ACC112 (cell line): ENCODE measurements at regions not wholly inside any gene's neighbourhood (a gene's known extent, or its start where the extent isn't known, plus 50 kb on each side); places are given as distances from the start of the nearest gene placed in this dataset.

Source experiments
- H2AFZ ChIP-seq: fragments of 200-600 bp; sonication (generic); one replicate; pipeline ENCODE4 v1.6.0; 2017; ENCODE audit warnings: antibody characterized with exemption, low read length; ENCODE audit not compliant: unreplicated experiment
- H3K27ac ChIP-seq: fragments of 200-600 bp; sonication (generic); 2 replicates; pipeline ENCODE4 v1.5.1; 2014; ENCODE audit warnings: low read depth, mild to moderate bottlenecking, antibody characterized with exemption, low read length, moderate library complexity
- H3K27me3 ChIP-seq: fragments of 200-600 bp; sonication (generic); 2 replicates; pipeline ENCODE4 v1.6.1; 2014; ENCODE audit warnings: mild to moderate bottlenecking, antibody characterized with exemption, low read length, moderate library complexity, mixed read lengths; ENCODE audit not compliant: insufficient read depth
- H3K36me3 ChIP-seq: fragments of 200-600 bp; sonication (generic); 2 replicates; pipeline ENCODE4 v1.6.1; 2016; ENCODE audit warnings: mild to moderate bottlenecking, antibody characterized with exemption, low read length, moderate library complexity, mixed read lengths; ENCODE audit not compliant: insufficient read depth
- H3K4me1 ChIP-seq: fragments of 200-600 bp; sonication (generic); one replicate; pipeline ENCODE4 v1.6.1; 2016; ENCODE audit warnings: low read length, mixed read lengths; ENCODE audit not compliant: insufficient read depth, unreplicated experiment, control insufficient read depth
- H3K4me3 ChIP-seq: fragments of 200-600 bp; sonication (generic); 2 replicates; pipeline ENCODE4 v1.5.1; 2014; ENCODE audit warnings: mild to moderate bottlenecking, low read depth, low read length
- H3K79me2 ChIP-seq: fragments of 200-600 bp; sonication (generic); one replicate; pipeline ENCODE4 v1.6.0; 2016; ENCODE audit warnings: low read length; ENCODE audit not compliant: control insufficient read depth, unreplicated experiment, insufficient read depth

DNA sequence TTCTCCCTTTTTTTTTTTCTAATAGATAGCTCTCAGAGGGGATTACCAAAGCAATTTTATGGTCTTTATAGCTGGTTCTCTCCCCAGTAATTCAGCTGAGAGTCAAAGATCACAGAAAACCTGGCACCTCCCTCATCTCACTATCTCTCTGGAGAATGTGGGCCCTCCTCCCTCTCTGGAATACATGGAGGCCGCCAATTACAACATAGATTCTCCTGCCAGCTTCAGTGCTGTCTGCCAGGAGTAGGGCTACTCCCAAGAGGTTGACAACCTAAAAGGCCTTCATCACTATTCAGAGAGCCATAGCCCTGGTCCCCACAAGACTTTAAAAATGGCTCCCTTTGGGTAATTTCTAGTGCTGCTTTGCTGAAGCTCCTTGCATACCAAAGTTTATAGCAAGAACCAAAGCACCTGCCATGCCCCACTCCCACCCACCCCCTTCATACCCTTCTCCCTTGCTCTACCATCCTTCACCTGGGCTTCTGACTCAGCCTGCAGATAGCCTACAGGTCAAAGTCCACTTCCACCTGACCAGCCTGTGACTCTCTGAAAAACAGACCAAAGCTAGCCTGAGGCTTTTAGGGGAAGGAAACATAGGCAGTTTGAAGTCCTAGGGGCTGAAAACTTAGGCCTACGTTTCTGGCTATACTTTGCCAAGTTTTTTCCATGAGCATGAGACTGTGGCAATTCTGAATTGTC, 472.3 kb downstream of the TNS1 start:
- no peak overlapping the region for H2AFZ ChIP-seq
- H3K27ac ChIP-seq = no peak overlapping the region
- H3K79me2 ChIP-seq = no peaks in the 10 kb centered on the region
- H3K27me3 ChIP-seq = peaks cover 41% of the 10 kb centered on the region
- H3K36me3 ChIP-seq = no peaks in the 10 kb centered on the region
- H3K4me1 ChIP-seq = no peaks in the 10 kb centered on the region
- no peak overlapping the region for H3K4me3 ChIP-seq

DNA sequence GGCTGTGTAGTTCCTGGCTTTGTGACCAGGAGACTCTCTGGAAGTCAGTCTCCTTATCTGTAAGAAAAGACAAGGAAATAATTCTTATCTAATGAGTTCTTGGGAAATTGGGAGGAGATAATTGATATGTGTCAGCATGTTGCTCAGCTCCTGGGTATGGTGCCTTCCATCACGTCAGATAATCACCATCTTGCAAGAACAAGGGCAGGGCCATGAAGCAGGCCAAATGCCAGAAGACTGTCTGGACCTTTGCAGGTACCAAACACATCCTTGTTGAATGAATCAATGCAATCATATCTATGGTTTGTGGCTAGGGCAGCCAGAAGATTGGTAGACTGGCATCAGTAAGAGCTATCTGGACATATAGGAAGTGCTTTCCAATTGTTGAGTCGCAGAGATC, 473.5 kb downstream of the TNS1 start:
- Histone ChIP-seq H3K79me2 (no peaks in the 10 kb centered on the region), H3K36me3 (no peaks in the 10 kb centered on the region), H3K27me3 (peaks cover 40% of the 10 kb centered on the region), H3K27ac (no peak overlapping the region), H3K4me1 (no peaks in the 10 kb centered on the region), H2AFZ (no peak overlapping the region), H3K4me3 (no peak overlapping the region)

DNA sequence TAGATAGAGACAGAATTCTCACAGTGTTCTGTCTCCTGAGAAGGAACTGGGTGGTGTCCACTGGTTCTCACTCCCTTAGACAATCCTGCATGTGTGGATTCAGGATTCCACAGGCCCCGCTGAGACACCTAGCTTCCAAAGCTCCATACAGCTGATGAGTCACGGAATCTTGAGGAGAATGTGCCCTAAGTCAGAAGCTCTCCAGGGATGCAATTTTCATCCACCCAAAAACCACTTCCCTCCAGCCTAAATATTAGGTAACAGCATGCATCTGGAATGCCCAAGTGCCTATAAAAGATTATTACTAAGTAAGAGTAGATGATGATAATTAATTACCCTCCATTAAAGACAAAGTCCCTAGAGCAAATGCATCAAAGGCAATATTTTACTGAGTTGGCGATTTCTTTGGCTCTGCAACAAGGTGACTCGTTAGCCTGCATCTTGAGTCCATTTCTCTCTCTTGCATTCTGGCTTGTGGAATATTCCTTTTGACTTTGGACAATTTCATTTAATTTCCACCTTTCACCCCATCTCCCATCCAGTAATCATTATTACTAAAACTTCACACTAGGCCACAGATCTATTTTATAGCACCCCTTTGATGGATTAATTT, 475.1 kb downstream of the TNS1 start:
- Histone ChIP-seq H3K4me1 (no peaks in the 10 kb centered on the region), H3K27ac (no peak overlapping the region), H3K36me3 (no peaks in the 10 kb centered on the region), H3K27me3 (peaks cover 32% of the 10 kb centered on the region; the same call in 1 of the 2 replicates), H2AFZ (no peak overlapping the region), H3K4me3 (no peak overlapping the region), H3K79me2 (no peaks in the 10 kb centered on the region)

DNA sequence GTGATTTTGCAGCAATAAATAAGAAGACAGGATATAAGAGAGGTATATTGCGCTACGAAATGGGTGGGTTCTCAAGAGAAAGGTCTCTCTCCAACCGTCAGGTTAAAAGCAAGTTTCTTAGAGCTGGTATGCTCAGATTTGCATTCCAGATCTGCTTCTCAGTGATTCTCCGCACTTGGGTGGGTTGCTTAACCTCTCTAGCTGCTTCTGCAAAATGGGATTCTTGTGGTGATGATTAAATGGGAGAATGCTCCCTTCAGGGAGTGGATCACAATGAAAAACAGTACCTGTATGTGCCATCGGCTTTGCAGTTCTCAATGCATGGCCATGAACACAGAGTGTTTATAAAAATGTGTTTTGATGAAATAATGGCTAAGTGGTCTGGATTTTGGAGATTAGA, 477.7 kb downstream of the TNS1 start:
- H3K4me1 ChIP-seq = peaks cover 11% of the 10 kb centered on the region

DNA sequence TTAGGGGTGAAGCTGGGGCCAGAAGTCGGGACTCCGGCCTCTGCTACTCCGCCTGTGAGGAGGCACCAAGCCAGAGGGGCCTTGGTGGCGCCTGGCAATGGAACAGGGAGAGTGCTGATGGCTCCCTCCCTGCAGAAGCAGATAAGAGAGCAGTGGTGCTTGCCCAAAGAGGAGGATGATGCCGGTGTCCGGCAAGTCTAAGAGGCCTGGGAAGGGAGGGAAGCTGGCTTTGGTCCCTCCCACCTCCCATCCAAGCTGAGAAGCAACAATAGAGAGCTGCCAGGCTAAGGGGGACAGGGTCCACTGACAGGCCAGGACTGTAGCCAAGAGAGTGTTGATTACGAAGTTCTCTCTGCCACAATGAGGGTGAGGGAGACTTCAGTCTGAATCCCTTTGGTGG, 479.5 kb downstream of the TNS1 start:
- Histone ChIP-seq H3K4me3 (no peak overlapping the region), H2AFZ (no peak overlapping the region), H3K36me3 (no peaks in the 10 kb centered on the region), H3K27me3 (peaks cover 16% of the 10 kb centered on the region; the same call in 1 of the 2 replicates), H3K79me2 (no peaks in the 10 kb centered on the region), H3K27ac (no peak overlapping the region), H3K4me1 (peaks cover 11% of the 10 kb centered on the region)

More for the DNA sequence above, 477.7 kb downstream of the TNS1 start:
- H3K27ac ChIP-seq = no peak overlapping the region
- H3K27me3 ChIP-seq = peaks cover 23% of the 10 kb centered on the region; the same call in 1 of the 2 replicates
- no peaks in the 10 kb centered on the region for H3K79me2 ChIP-seq
- no peak overlapping the region for H2AFZ ChIP-seq
- no peaks in the 10 kb centered on the region for H3K36me3 ChIP-seq
- no peak overlapping the region for H3K4me3 ChIP-seq

DNA sequence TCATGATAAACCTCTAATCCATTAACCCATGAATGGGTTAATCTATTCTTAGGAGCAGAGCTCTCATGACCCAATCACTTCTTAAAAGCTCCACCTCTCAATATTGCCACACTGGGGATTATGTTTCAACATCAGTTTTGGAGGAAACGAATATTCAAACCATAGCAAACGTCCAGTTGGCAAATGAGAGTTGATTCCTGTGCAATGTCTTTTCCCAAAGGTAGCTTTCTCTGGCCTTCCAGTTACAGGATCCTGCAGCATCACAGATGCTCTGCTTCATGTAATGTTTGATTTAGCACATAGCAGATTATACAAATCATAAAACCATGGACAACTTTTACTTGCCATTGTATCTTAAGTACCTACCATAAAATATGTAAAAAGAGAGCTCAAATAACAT, 481.0 kb downstream of the TNS1 start:
- Histone ChIP-seq H3K4me1 (peaks cover 11% of the 10 kb centered on the region), H3K27me3 (peaks cover 16% of the 10 kb centered on the region; the same call in 1 of the 2 replicates), H3K4me3 (no peak overlapping the region), H3K27ac (no peak overlapping the region), H2AFZ (no peak overlapping the region), H3K79me2 (no peaks in the 10 kb centered on the region), H3K36me3 (no peaks in the 10 kb centered on the region)

DNA sequence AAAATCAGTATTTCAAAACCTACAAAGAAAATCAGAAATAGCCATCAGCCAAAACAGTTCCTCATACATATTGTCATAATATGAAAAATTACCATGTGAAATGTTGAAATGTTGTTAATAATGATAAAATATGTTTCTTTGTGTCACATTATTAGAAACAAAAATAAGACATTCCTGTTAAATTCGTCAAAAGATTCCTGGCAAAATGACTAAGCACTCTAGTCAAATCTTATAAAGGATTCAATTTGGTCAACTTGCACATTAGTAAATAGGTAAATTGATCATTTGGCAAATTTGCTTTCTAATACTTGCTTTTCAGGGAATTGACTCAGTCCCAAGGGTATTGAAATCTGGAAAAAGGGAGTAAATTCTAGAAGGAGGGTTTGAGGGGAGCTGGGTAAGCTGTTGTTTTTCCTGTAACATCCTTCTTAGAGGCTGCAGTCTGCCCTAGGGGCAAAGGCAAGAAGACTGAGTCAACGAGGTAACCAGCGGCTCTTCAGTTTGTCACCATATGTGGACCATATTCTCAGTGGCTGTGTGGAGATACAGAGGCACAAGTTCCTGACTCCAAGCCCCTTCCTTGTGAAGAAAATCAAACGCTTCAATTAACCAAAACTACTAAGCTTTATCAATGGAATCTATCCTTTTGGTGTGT, 482.3 kb downstream of the TNS1 start:
- Histone ChIP-seq H3K4me3 (no peak overlapping the region), H3K27ac (no peak overlapping the region), H3K79me2 (no peaks in the 10 kb centered on the region), H3K36me3 (no peaks in the 10 kb centered on the region), H3K4me1 (peaks cover 11% of the 10 kb centered on the region), H2AFZ (no peak overlapping the region), H3K27me3 (peaks cover 6% of the 10 kb centered on the region; the same call in 1 of the 2 replicates)

DNA sequence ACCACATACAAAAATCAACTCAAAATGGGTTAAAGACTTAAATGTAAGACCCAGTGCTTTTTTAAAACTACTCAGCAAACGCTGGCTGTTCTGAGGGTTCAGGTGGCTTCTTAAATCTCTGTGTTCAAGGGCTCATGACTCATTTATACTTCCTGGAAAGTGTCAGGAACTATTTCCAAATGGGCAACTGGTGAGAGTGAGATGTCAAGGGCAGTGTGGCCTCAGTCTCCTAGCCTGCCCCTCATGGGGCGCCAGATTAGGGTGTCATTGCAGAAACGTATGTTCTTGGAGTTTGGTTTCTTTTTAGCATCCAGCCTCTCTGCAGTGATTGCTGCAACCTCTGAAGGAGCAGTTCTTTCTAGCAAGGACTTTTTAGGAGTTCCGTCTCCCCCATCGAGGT, 485.4 kb downstream of the TNS1 start:
- no peak overlapping the region for H2AFZ ChIP-seq
- H3K4me1 ChIP-seq = peaks cover 16% of the 10 kb centered on the region
- H3K79me2 ChIP-seq = no peaks in the 10 kb centered on the region
- H3K4me3 ChIP-seq = no peak overlapping the region
- H3K27me3 ChIP-seq = no peaks in the 10 kb centered on the region
- no peaks in the 10 kb centered on the region for H3K36me3 ChIP-seq
- H3K27ac ChIP-seq = no peak overlapping the region

DNA sequence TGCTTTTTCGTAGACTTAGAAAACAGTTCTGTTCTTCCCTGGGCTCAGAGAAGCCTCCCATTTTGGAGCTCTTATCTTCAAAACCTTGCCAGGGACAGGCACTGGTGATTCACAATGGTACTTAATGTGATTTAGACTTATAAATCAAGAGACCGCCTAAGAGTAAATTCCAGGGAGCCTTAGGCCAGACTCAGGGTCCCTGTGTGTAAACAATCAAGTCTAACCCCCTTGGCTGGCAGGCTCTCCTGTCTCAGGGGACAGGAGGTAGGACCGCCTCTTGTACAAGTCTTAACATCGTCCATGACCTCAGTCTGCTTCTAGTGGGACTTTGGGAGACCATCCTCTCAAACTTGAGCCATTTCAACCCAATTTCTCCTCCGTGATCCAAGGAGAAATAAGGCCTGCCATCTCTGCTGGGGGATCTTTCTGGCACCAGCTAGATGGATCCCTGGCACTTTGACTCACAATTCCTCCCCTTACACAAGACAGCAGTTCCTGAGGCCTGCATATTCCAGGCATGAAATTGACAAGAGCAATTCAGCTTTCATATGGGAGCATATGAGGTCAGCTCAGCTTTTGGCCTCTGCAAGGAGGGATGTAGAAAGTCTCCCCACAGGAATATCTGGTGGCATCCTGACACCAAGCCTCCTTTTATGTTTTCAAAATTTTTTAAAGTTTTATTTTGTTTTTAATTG, 487.0 kb downstream of the TNS1 start:
- Histone ChIP-seq H3K4me3 (no peak overlapping the region), H2AFZ (no peak overlapping the region), H3K36me3 (no peaks in the 10 kb centered on the region), H3K27me3 (no peaks in the 10 kb centered on the region), H3K79me2 (no peaks in the 10 kb centered on the region), H3K27ac (no peak overlapping the region), H3K4me1 (peaks cover 17% of the 10 kb centered on the region)

DNA sequence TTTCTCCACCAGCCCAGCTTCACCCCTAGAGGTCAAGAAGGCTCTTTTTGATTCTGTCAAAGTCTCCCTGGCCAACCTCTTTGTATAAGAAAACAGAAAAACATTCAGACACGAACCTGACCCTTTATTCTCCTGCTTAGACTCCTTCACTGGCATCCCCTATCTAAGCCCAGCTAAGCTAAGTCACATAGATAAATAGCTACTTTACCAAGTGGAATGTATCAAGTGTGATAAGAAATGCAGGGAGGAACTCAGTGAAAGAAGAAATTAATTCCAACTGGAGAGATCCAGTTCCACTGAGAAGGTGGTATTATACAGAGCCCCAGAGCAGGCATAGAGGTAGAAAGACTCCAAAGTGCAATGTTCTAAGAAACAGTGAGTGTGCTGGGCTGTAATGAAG, 489.5 kb downstream of the TNS1 start:
- Histone ChIP-seq H3K27ac (no peak overlapping the region), H3K4me1 (peaks cover 15% of the 10 kb centered on the region), H3K4me3 (no peak overlapping the region), H3K79me2 (no peaks in the 10 kb centered on the region), H3K36me3 (no peaks in the 10 kb centered on the region), H2AFZ (no peak overlapping the region), H3K27me3 (no peaks in the 10 kb centered on the region)
